ENCODE measurements at regions not wholly inside any gene's neighbourhood (a gene's known extent, or its start where the extent isn't known, plus 50 kb on each side); places are given as distances from the start of the nearest gene placed in this dataset.

GRCh38 chr5:3963652-3964051 is 368.0 kb downstream of the IRX1 start (continued):
- TF ChIP-seq ZNF280D (tag by site-specific recombination; IDR thresholded peaks at IDR 0.05) = no peak
- no peak for TF ChIP-seq YY2 (tag by site-specific recombination; IDR thresholded peaks at IDR 0.05)

- POLR2A ChIA-PET = no interaction called here
- TF ChIP-seq BCL11B (tag by site-specific recombination; IDR thresholded peaks at IDR 0.05; ENCODE audit: low read depth) (no peak), ZBTB1 (tag by site-specific recombination; IDR thresholded peaks at IDR 0.05) (no peak), OSR2 (tag by site-specific recombination; IDR thresholded peaks at IDR 0.05) (no peak), TSHZ1 (tag by site-specific recombination; IDR thresholded peaks at IDR 0.05; ENCODE audit: borderline replicate concordance) (no peak), ZNF138 (tag by site-specific recombination; IDR thresholded peaks at IDR 0.05; ENCODE audit: borderline replicate concordance) (no peak)
- Histone ChIP-seq H3K36me3 (ENCODE audit: control insufficient read depth in 2 of 2, insufficient read depth in 1 of 2, low read length in 2 of 2) (no peaks in the 10 kb centered on the region), H3K4me3 (ENCODE audit: low read depth, low read length) (no peak overlapping the region), H3K4me1 (ENCODE audit: control insufficient read depth, insufficient read depth, low read length) (no peaks in the 10 kb centered on the region), H3K27ac (ENCODE audit: extremely low read depth, low read depth, low read length) (no peak overlapping the region), H3K9me3 (ENCODE audit: control insufficient read depth, insufficient read depth, low read depth, low read length) (no peaks in the 10 kb centered on the region)
- CTCF ChIA-PET = no interaction called here
These were observed 384.5 kb downstream of the IRX1 start for GRCh38 chr5:3980156-3980555.

- TF ChIP-seq ZNF529 (tag by site-specific recombination; IDR thresholded peaks at IDR 0.05; ENCODE audit: insufficient replicate concordance) = no peak
- TF ChIP-seq ZNF548 (tag by site-specific recombination; IDR thresholded peaks at IDR 0.05) = no peak
- no peak for TF ChIP-seq ZNF23 (tag by site-specific recombination; IDR thresholded peaks at IDR 0.05; ENCODE audit: borderline replicate concordance)
- no peak for TF ChIP-seq ZNF513 (tag by site-specific recombination; IDR thresholded peaks at IDR 0.05)
- no peak for TF ChIP-seq BCL11A (tag by site-specific recombination; IDR thresholded peaks at IDR 0.05; ENCODE audit: low read depth)
- TF ChIP-seq ZNF555 (tag by site-specific recombination; conservative IDR thresholded peaks at IDR 0.05) = no peak
- no peak for TF ChIP-seq HOXC10 (CRISPR knock-in tag; IDR thresholded peaks at IDR 0.05)
- TF ChIP-seq EGR2 (tag by site-specific recombination; IDR thresholded peaks at IDR 0.05; ENCODE audit: low read depth) = no peak
- TF ChIP-seq ZNF223 (tag by site-specific recombination; IDR thresholded peaks at IDR 0.05) = no peak
- TF ChIP-seq PRDM6 (tag by site-specific recombination; IDR thresholded peaks at IDR 0.05) = no peak
- TF ChIP-seq ZNF16 (tag by site-specific recombination; IDR thresholded peaks at IDR 0.05; ENCODE audit: low read depth) = no peak
- Histone ChIP-seq H3K27ac (ENCODE audit: extremely low read depth, low read depth, low read length) (no peak overlapping the region), H3K36me3 (ENCODE audit: control insufficient read depth in 2 of 2, insufficient read depth in 1 of 2, low read length in 2 of 2) (no peaks in the 10 kb centered on the region), H3K4me1 (ENCODE audit: control insufficient read depth, insufficient read depth, low read length) (no peaks in the 10 kb centered on the region), H3K4me3 (ENCODE audit: low read depth, low read length) (no peak overlapping the region), H3K9me3 (ENCODE audit: control insufficient read depth, insufficient read depth, low read depth, low read length) (no peaks in the 10 kb centered on the region)
- ChIA-PET POLR2A (no interaction called here), CTCF (no interaction called here)
These were observed 392.2 kb downstream of the IRX1 start for GRCh38 chr5:3987867-3988266.
